ENCODE measurements at regions not wholly inside any gene's neighbourhood (a gene's known extent, or its start where the extent isn't known, plus 50 kb on each side); places are given as distances from the start of the nearest gene placed in this dataset.
A peak's percentile ranks its signal among the peaks of the same experiment; 100 is the strongest.

DNA sequence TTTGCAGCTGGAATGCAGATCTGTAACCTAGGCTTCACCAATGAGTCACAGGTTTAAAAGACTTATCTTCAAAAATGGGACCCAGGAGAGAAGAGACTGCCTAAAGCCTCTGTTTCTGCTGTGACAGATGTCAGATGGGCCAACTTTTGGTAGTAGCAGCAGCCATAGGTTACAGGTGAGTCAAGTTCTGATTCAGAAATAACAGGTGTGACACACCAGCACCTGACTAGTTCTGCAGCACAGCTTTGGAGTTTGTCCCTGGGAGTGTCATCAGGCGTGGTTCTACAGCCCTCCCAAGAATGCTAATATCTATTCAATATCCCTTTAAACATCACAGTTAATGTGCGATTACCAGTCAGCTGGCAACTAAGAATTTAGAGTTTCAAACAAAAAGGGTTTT is 121.9 kb upstream of the BTN3A2 start:
- no peak overlapping the region for H3K4me3 ChIP-seq (ENCODE audit: low read depth, low read length)
- DNase-seq (ENCODE audit: low read depth) = no peak
- TF ChIP-seq, protein P1, sequence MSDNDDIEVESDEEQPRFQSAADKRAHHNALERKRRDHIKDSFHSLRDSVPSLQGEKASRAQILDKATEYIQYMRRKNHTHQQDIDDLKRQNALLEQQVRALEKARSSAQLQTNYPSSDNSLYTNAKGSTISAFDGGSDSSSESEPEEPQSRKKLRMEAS (IDR thresholded peaks at IDR 0.05; ENCODE audit: low read depth, low read length) = no peak
- TF ChIP-seq, protein P2, sequence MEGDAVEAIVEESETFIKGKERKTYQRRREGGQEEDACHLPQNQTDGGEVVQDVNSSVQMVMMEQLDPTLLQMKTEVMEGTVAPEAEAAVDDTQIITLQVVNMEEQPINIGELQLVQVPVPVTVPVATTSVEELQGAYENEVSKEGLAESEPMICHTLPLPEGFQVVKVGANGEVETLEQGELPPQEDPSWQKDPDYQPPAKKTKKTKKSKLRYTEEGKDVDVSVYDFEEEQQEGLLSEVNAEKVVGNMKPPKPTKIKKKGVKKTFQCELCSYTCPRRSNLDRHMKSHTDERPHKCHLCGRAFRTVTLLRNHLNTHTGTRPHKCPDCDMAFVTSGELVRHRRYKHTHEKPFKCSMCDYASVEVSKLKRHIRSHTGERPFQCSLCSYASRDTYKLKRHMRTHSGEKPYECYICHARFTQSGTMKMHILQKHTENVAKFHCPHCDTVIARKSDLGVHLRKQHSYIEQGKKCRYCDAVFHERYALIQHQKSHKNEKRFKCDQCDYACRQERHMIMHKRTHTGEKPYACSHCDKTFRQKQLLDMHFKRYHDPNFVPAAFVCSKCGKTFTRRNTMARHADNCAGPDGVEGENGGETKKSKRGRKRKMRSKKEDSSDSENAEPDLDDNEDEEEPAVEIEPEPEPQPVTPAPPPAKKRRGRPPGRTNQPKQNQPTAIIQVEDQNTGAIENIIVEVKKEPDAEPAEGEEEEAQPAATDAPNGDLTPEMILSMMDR (IDR thresholded peaks at IDR 0.05; ENCODE audit: low read depth, low read length) = no peak
- TF ChIP-seq MYC (IDR thresholded peaks at IDR 0.05; ENCODE audit: low read depth, low read length) = no peak
- TF ChIP-seq POLR2A (IDR thresholded peaks at IDR 0.05; ENCODE audit: extremely low read depth, insufficient read length) = no peak

DNA sequence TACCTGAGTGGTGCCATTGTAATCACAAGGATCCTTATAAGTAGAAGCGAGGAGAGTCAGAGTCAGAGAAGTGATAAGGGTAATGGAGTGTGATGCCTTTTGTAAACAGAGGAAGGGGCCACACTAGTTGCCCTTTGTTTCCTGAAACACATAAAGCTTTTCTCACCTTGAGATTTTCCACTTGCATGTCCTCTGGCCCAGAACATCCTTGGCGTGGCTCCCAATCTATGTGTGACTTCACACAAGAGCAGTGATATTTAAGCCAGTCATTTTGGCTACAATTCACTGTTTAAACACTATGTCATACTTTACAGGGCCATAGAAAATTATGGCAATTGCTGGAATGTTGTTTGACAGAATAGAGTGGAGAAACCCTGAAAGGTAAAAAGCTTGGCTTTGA is 121.2 kb upstream of the BTN3A2 start:
- no peak overlapping the region for H3K4me3 ChIP-seq (ENCODE audit: low read depth, low read length)
- DNase-seq (ENCODE audit: low read depth) = no peak
- no peak for TF ChIP-seq MYC (IDR thresholded peaks at IDR 0.05; ENCODE audit: low read depth, low read length)

DNA sequence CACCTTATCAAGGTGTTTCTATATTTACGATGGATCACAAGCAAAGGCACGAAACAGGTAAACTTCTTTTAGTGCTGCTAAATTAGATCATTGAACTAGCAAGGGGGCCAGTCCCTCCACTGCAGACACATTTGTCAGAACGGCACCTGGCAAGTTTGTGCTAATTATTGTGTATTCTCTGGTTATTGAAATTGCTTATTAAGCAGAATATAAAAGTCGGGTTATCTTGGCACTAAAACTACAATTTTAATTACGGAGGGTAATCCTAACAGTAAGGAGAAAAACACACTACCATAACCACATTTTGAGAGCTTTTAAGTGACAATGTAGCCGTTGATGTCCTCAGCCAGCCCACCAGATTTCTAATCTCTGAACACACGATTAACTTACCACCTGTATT is 118.9 kb upstream of the BTN3A2 start:
- DNase-seq (ENCODE audit: low read depth) = no peak
- TF ChIP-seq, protein P1 (IDR thresholded peaks at IDR 0.05; ENCODE audit: low read depth, low read length) = no peak
- TF ChIP-seq MYC (IDR thresholded peaks at IDR 0.05; ENCODE audit: low read depth, low read length) (no peak), POLR2A (IDR thresholded peaks at IDR 0.05; ENCODE audit: extremely low read depth, insufficient read length) (no peak)
- TF ChIP-seq, protein P2 (IDR thresholded peaks at IDR 0.05; ENCODE audit: low read depth, low read length) = no peak
- H3K4me3 ChIP-seq (ENCODE audit: low read depth, low read length) = no peak overlapping the region

DNA sequence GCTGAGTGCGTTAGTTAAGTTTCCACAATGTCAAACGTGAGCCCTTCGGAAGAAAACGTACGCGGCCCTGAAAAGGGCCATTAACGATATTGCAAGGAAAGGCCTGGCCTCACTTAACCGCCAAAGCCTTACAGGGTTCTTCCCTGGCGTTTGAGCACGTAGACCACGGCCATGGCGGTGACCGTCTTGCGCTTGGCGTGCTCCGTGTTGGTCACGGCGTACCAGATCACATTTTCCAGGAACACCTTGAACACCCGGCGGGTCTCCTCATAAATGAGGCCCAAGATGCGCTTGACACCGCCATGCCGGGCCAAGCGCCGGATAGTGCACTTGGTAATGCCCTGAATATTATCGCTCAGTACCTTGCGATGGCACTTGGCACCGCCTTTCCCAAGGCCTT is 118.4 kb upstream of the BTN3A2 start:
- TF ChIP-seq POLR2A (IDR thresholded peaks at IDR 0.05; ENCODE audit: extremely low read depth, insufficient read length) = no peak
- TF ChIP-seq, protein P1 (IDR thresholded peaks at IDR 0.05; ENCODE audit: low read depth, low read length) = no peak
- TF ChIP-seq, protein P2 (IDR thresholded peaks at IDR 0.05; ENCODE audit: low read depth, low read length) = no peak
- no peak for TF ChIP-seq MYC (IDR thresholded peaks at IDR 0.05; ENCODE audit: low read depth, low read length)
- no peak overlapping the region for H3K4me3 ChIP-seq (ENCODE audit: low read depth, low read length)
- no peak for DNase-seq (ENCODE audit: low read depth)

DNA sequence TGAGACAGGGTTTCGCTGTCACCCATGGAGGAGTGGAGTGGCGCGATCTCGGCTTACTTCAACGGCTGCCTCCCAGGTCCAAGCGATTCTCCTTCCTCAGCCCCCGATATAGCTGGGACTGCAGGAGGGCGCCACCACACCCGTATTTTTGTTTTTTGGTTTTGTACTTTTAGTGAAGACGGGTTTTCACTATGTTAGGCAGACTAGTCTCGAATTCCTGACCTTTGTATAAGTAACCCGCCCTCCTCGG is 115.4 kb upstream of the BTN3A2 start:
- no peak for TF ChIP-seq MYC (IDR thresholded peaks at IDR 0.05; ENCODE audit: low read depth, low read length)
- no peak for TF ChIP-seq POLR2A (IDR thresholded peaks at IDR 0.05; ENCODE audit: extremely low read depth, insufficient read length)
- TF ChIP-seq, protein P2 (IDR thresholded peaks at IDR 0.05; ENCODE audit: low read depth, low read length) = no peak
- no peak for DNase-seq (ENCODE audit: low read depth)
- peak overlapping the region; percentile 67 for H3K4me3 ChIP-seq (ENCODE audit: low read depth, low read length)

DNA sequence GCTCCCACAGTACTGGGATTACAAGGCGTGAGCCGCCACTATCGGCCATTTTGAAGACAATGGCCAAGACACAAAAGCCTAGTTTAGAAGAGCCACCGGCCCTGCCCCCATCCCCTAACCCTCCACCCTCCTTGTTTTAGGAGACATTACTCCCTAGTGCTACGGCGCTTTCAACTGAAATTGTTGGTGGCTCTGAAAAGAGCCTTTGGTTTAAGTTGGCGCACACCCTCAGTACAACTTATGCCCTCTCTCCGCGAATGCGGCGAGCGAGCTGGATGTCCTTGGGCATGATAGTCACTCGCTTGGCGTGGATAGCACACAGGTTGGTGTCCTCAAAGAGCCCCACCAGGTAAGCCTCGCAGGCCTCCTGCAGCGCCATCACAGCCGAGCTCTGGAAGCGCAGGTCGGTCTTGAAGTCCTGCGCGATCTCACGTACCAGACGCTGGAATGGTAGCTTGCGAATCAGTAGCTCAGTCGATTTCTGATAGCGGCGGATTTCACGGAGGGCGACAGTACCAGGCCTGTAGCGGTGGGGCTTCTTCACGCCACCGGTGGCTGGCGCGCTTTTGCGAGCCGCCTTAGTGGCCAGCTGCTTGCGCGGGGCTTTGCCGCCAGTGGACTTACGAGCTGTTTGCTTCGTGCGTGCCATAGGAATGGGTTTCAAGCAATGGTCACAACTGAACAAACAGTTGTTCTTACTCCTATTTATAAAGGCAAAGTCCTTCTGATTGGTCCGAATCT is 114.9 kb upstream of the BTN3A2 start:
- DNase-seq (ENCODE audit: low read depth) = peak; percentile 96
- TF ChIP-seq, protein P1 (IDR thresholded peaks at IDR 0.05; ENCODE audit: low read depth, low read length) = no peak
- TF ChIP-seq MYC (IDR thresholded peaks at IDR 0.05; ENCODE audit: low read depth, low read length) (peak; percentile 38; the same call in 1 of the 2 replicates), POLR2A (IDR thresholded peaks at IDR 0.05; ENCODE audit: extremely low read depth, insufficient read length) (peak; percentile 99)
- TF ChIP-seq, protein P2 (IDR thresholded peaks at IDR 0.05; ENCODE audit: low read depth, low read length) = peak; percentile 30
- peak overlapping the region; percentile 67 for H3K4me3 ChIP-seq (ENCODE audit: low read depth, low read length)
